Upper lobe of left lung (tissue), 4 donors: ENCODE measurements at regions not wholly inside any gene's neighbourhood (a gene's known extent, or its start where the extent isn't known, plus 50 kb on each side); places are given as distances from the start of the nearest gene placed in this dataset.

Experiments used
- CTCF ChIP-seq, 6 experiments: fragments of 450-650 bp in 4 of 6; fragments of 200-600 bp in 2 of 6; sonication (generic) in 2 of 6; IDR thresholded peaks; one replicate each; pipeline ENCODE4 v1.5.1; 2016 to 2019; ENCODE audit warnings: antibody characterized with exemption in 6 of 6
- EP300 ChIP-seq, 4 donors: sonication (generic); formaldehyde crosslinking; IDR thresholded peaks; one replicate each; pipeline ENCODE4 v1.5.1; 2017; ENCODE audit warnings: antibody characterized with exemption in 4 of 4, control low read depth in 2 of 4
- POLR2A ChIP-seq, 4 donors: fragments of 450-650 bp; IDR thresholded peaks; one replicate each; pipeline ENCODE4 v1.5.1; 2016 to 2017; ENCODE audit warnings: antibody characterized with exemption in 4 of 4, mild to moderate bottlenecking in 2 of 4
- POLR2AphosphoS5 ChIP-seq, 2 donors: sonication (generic); formaldehyde crosslinking; IDR thresholded peaks; one replicate each; pipeline ENCODE4 v1.5.1; 2017; ENCODE audit warnings: antibody characterized with exemption in 2 of 2

GRCh38 chr1:56120021-56120420 lies 459.3 kb downstream of the PLPP3 start:
- no peak for TF ChIP-seq CTCF (IDR thresholded peaks at IDR 0.05)
- no peak for TF ChIP-seq POLR2AphosphoS5 (IDR thresholded peaks at IDR 0.05)
- TF ChIP-seq POLR2A (IDR thresholded peaks at IDR 0.05) = no peak
- no peak for TF ChIP-seq EP300 (IDR thresholded peaks at IDR 0.05)
